HG03139 (cell line): ENCODE measurements at regions not wholly inside any gene's neighbourhood (a gene's known extent, or its start where the extent isn't known, plus 50 kb on each side); places are given as distances from the start of the nearest gene placed in this dataset.

Experiments used
- ATAC-seq: cut with Tn5 transposase; IDR thresholded peaks from one replicate; pipeline ENCODE4 v1.9.1; 2021; ENCODE audit not compliant: unreplicated experiment

DNA sequence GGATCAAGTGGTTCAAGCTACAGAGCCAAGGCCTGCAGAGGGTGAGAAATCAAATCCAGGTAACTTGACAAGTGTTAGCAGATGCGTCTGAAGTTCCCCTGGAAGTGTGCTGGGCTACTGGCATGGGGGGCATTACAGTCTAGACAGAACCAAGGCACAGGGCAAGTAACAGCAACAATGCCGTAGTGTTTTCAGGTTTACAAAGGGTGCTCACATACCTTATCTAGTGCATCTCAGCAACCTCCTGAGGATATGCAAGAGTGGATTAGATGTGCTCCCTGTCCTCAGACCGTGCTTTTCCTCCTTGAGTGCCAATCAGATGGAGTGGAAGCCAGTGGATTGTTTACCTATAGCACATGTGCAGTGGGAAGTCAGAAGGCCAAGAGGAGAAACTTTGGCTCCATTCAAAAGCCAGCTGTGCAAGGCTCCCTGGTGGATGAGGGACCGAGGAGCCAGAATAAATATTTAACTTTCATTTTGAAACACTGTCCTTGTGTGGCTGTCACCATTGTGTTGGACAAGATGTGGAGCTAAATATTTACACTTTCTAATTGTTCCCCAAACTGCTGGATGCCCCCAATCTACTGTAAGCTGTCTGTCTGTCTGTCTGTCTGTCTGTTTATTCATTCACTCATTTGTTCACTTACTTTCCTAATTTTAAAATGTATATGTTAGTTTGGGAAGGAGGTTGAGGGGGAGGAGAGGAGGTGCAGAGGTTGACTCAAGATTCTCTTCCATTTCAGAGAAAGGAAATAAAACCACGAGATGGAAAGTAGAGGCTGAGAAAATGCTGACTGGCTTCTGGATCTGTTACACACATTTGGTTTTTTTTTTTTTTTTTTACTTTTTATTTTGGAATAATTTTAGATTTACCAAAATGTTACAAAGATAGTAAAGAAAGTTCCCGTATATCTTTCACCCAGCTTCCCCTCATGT, 184.0 kb upstream of the PARP11 start:
- no peak for ATAC-seq

DNA sequence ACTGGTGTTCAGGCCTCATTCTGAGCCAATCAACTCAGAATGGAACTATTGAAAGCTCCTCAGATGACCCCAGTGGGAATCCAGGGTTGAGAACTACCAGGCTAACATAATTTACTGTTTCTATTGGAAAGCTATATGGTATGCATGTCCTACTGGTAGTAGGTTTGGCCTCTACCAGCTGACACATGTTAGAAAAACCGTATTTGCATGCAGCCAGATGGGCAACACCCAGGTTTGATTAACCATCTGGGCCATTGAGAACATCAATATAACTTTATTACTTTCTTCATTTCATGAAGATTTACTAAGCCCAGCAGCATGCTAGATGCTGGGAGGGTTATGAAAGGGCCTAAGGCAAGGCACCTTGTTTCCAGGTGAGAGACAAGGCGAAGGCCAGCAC, 181.4 kb upstream of the PARP11 start:
- no peak for ATAC-seq

DNA sequence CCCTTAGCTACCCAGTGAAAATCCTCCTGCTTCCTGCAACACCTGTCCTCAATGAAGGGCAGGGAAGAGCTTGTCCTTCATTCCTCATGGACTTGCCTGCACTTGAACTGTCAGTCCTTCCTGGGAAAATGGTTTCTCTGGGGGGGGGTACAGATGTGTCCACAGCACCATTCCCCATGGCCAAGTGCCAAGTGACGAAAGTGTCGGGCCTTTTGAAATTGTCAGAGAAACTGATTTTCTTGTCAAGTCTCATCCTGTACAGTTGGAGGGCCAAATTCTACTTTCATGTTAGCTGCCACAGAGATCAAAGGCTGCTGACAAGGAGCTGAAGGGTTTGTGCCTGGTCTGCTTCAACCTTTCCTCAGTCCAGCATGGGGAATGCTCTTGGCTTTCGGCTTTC, 179.5 kb upstream of the PARP11 start:
- ATAC-seq: no peak

DNA sequence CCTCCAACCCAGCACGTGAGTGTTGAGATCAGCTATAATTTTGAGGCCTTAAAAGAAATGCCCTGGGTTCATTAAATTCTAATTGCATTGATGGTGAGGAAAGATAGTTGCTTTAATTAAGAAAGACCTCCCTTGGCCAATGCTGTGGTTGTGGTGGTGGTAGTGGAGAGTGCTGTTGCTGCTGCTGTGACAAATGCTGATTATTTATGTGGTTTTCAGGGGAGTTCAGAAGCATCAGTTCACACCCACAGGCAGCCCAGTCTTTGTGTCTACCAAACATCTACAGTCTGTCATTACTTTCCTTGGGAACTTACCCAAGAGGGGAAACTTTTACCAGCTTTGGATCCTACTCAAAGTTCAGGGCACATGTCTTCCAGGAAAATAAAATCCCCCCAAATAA, 178.4 kb upstream of the PARP11 start:
- no peak for ATAC-seq

DNA sequence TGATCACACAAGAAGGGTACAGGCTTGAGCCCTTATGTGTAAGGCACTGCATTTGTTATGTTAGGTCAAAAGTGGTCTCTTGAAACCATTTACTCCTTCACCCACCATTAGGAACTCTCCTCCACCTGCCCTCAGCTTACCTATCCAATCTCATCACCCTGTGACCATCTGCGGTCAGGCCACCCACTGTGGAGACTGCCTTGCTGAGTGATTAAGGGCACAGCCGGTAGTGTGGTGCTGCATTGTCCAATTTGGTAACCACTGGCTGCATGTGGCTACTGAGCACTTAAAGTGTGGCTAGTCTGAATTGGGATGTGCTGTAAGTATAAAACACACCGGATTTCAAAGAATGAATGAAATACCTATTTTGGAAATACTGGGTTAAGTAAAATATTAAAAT, 177.1 kb upstream of the PARP11 start:
- no peak for ATAC-seq

DNA sequence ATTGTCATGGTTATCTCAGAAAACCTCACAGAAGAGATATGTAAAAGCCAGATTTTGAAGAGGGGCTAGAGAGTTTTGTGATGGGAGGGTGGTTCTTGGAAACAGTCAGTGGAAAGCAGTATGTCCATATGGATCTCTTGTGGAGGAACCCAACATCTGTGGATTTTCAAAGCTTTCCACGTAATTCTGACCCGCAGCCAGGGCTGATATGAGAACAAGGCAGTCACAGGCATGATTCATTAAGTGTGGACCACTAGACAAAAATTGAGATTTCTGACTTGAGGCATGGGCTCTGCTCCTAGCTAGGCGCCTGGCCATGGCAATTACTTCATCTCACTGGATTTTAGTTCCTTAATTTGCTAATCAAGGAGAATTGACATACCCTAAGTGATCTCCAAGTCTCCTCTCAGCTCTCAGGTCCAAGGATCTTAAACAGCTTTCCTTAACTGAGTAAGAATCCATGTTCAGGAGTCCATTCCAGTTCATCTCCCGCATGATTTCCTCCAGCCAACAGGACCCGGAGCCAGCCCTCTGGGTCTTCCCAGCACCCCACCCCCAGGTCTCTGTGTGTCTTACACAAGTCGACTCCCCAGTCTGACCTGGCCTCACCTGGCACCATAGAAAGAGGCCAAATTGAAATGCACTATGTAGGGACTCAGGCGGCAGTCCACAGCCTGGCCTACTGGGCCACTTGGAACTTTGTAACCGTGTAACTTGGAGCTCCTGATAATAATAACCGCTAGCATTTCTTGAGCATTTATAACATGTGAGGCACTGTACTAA, 176.3 kb upstream of the PARP11 start:
- no peak for ATAC-seq

DNA sequence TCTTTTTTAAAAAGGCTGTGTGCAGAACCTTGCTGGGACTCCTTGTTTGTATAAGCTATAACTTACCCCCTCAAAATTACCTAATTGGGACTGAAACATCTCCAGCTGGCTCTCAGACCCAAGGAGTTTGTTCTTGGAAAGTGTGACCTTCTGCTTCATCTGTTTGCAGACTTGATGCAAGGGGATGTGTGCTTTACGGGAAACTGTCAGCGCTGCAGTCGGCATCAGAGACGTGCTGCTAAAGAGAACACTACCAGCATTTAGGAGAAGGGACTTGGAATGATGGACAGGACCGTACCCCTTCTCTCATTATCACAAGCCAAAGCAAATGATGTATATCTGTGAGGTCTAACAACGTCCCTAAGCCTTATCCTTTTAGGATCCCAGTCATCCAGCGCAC, 174.2 kb upstream of the PARP11 start:
- no peak for ATAC-seq

DNA sequence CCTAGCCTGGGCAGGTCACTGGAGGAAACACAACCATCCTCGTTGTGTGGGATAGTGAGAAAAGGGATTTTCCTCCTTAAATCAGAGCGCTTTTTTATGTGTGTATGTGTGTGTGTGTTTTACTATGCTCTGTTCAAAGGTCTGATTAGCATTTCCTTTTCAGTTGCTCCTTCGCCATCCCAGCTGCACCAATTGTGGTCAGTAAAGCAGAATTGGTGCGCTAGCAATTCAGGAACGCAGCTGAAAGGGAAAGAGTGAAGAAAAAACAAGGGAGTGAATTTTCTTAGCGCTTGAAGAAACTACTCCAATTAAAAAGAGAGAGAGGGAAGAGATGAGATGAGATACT, 173.3 kb upstream of the PARP11 start:
- no peak for ATAC-seq

DNA sequence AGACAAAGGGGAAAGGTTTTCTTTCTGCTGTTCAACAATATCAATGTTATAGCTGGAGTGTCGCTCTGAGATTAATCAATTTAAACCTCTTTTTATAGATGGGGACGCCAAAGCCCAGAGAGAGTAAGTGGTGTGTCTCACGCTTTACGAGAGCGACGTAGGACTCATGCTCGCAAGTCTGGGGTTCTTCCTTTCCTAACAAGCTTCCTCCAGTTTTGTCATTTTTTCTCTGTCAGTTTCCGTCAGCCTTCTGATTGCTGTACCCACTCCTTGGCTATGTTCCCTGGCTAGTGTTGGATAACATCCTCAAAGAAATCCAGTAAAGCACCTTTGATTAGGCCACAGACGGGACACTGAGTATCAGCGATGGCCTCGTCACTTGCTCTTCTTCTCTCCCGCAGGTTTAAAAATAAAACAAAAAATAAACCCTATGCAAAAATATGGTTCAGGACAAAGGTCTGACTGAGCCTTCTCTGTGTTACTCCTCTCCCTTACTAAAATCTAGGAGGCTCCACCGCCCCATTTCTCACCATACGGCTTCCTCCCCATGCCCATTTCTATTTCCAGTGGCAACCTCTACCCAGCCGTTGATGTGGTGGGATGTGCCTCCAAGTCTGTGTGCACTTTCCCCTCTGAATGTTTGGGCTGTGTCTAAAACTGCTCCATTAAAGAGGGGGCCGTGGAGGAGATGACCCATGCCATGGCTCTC, 172.7 kb upstream of the PARP11 start:
- no peak for ATAC-seq

DNA sequence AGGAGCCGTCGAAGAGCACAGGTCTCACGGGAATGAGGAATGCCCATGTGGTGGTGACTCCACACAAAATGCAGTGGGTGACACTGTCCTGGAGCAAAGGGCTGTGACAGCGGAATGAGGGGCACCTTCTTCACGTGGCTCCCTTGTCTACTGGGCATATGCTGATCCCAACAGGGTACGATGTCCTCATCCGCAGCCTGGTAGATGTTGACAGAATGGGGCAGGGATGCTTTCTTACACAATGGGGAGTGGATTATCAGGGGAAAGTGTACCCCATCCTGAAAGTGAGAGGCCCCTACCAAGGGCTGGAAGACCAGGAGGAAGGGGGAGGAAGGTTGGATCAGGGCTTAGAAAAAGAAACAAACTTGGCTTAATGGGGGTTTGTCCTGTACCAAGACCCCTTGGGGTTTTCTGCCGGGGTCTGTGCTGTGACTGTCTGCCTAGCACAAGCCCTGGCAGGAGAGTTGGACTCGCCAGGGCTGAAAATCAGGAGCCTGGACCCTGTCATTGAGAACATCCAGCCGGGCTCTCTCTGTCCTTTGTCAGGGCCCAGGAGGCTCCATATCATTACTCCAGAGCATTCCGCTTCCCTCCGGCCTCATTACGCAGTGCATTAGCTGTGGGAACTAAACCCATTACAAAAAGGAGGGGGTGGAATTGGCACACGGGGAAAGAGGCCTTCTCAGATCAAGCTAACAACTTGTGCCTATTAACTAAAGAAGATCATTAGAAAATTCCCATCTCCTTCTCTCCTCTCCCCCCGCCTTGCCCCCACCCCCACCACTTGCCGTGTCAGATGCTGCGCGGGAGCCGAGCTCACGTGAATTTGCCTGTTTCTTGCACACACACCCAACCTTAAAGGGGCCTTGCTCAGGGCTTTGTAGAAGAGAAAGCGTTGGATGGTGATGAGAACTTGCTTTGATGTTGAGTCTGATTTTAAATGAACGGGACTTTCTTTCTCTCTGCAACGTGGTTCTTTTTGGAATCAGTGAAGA, 171.8 kb upstream of the PARP11 start:
- ATAC-seq: no peak

DNA sequence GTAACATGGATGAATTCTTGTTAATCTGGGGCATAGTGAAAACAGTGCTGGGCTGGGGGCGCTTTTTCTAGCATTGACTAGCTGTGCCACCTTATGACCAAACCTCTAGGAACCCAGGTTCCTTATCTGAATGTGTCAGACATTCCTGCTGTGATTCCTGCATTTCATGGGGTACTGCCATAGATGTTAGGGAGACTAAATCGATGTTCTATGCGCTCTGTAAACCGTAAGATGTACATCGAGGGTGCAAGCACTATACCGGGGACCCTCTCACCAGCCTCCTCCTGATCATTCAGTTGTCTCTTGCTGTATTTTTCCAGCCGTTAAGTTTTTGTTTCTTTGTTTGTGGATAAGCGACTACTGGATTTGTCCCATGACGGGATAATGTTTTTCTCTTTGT, 170.9 kb upstream of the PARP11 start:
- no peak for ATAC-seq

DNA sequence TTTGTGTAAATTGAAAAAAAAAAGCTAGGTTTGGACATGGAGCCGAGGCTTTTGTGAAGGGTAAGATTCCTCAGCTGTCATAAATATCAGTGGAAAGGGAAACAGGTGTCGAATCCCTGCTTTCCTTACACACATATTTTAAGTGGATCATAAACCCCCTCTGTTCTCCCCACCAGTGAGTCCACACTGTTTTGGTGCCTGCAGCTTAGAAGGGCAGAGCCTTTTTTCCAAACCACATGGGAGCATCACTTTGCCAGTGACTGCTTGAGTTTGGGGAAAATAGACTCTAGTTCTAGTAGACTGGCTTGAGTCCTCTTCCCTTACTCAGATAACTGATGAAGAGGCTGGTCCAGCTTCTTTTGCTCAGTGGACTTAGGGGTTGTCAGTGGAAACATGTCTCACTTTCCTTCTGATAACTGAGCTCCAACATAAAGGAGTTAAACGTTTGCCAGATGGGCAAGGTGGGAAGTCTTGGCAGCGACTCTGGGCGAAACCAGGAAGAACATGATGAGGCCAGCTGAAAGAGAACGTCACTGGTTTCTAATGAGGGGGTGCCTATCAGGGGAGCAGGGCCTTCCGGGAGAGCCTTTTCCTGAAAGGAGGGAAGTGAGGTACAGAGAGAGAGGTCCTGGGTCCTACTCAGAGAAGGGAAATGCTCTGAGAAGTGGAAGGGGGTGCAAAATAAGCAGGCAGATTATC, 168.1 kb upstream of the PARP11 start:
- no peak for ATAC-seq

DNA sequence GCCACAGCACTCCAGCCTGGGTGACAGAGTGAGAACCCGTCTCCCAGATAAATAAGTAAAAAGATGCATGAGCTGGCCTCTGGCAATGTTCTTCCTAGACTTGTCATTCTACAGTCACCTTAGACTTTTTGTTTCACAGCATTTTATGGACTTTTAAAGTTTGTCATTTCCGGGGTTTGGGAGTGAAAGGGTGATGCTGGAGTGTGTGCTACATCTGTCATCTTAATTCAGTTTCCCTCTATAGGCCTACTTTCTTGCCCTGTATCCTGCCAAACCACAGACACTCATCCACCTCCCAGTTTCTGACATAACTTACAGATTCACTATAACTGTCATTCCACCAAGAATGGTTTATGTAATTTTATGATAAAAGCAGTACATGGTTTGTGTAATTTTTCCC, 166.7 kb upstream of the PARP11 start:
- ATAC-seq: no peak

DNA sequence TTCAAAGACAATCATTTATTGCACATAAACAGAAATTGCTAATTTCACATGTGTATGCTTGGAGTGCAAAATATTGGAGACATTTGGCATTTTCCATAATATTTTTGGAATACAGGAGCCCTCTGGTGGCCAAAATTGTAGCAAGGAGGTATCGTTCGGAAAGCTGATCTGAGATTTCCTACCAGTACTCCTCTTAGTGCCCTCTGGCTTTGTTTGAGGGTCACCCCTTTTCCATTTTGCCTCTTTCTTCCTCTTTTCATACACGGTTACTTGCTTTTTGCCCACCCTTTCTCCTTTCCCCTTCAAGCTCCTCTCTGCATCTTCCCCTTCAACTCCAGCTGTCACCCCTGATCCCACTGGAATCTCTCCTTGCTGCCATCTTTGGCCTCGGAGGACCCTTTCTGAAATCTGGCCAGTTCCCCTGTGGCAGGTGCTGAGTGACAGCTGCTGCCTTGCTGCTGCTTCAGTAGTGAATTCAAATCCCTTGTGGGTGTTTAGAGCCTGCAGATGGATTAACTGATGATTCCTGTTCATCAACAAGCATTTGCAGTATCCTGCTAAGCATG, 164.6 kb upstream of the PARP11 start:
- no peak for ATAC-seq

DNA sequence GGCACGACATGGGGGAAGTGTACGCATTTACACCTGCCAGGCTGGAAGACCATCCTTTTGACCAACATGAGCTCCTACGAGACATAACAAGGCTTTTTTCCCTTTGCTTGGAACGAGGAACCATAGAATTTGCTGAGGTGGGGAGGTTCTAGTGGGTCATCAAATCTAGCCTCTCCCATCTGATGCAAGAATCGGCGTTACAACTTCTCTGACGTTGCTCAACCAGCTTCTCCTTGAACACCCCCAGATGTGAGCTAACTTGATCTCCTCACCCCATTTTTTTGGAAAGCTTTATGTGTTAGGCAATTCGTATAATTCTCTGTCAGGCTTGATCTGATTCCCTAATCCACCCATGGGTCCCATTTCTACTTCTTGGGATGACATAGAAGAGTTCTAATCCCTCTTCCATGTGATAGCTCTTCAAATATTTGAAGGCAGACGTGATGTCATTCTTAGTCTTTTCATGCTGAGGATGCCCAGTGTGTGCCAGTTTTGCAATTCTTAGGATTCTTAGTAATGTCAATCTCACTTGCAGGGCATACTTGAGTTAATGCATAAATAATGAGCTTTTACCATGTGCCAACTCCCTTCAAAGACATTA, 163.6 kb upstream of the PARP11 start:
- ATAC-seq: no peak

DNA sequence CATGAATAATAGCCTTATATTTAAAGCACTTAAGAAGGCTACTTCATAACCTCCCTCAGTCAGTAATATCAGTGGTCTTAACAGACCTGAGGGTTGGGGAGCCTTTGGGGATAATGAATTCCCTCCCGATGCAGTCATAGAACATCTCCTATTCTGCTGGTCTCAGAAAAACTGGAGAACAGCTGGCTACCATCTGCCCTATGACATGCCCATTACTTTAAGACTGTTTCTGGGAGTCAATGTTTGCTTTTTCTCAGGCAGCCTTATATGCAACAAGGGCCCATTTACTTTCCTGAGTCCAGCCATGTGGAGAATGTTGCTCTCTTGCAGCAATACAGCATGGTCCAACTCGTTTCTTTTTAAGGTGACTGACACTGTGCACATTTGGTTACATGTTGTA, 161.7 kb upstream of the PARP11 start:
- ATAC-seq: no peak

DNA sequence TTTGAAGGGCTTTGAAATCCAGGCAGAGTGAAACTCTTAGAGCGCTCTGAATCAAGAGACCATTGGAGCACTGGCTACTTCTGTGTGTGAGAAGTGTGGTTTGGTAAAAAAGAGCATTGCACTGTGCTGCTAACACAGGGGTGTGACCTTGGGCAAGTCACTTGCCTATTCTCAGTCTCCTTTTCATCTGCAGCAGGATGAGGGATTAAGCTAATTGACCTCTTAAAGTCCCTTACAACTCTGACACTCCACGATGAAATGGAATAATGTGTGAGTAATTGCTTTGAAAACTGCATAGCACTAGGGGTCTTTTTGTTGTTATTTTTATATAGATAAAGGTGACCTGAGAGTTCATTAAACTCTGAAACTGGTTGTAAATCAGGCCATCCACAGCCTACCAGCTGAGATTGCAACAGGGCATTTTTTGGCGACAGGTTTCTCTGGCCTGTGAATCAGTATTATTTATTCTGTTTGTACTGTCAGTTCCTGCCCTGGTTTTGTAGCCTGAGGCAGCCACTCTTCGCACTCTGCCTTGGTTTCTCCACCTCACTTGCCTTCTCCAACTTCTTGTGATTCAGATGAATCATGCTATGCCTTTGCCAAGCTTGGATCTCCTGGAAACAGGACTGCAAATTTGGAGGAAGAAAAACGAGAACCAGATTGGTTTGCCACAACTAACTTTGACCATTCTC, 159.9 kb upstream of the PARP11 start:
- no peak for ATAC-seq

DNA sequence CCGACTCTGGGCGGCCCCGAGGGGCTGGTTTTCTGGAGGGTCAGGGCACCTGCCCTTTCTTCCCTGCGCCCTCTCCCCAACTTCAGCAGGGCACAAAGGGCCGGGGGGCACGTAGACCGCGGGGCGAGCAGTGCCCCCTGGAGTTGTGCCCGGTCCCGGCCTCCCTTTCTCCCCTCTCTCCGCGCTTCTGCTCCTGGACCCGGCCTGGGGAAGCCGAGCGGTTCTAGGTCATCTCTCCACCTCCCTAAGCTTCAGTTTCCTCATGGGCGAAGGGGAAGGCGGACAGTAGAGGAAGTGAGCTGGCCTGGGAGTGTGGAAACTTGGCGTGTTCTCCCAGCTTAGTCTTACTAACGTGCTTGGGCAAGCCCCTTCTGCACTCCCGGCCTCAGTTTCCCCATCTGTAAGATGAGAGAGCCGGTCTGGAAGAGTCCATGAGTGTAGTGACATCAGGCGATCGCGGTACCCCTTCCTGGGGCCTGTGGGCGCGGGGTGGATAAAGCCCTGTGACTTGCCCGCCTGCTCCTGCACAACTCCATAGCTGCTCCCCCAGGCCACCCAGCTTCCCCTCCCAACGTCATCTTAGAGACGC, 158.6 kb upstream of the PARP11 start:
- ATAC-seq: no peak
